ENCODE measurements at regions not wholly inside any gene's neighbourhood (a gene's known extent, or its start where the extent isn't known, plus 50 kb on each side); places are given as distances from the start of the nearest gene placed in this dataset.
A peak's percentile ranks its signal among the peaks of the same experiment; 100 is the strongest.

DNA sequence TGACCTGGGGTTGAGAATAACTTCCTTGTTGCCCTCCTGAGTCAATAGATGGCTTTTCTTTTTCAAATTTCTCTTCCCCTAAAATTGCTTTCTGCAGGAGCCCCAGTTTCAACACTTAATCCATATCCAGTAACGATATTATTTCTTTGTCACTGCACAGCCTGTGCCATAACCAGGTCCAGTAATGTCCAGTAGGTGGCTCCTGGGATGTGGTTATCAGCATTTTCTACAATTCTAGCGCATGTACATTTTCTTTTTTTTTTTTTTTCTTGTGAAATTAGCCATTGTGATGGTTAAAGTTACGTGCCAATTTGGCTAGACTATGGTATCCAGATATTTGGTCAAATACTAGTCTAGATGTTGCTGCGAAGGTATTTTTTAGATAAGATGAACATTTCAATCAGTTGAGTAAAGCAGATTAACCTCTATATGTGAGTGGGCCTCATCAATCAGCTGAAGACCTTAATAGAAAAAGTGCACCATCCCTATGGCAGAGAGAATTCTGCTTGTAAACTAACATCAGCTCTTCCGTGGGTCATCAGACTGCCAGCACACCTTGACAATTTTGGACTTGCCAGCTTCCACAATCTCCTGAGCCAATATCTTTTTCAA, 72.9 kb upstream of the SCG2 start:
- no peak overlapping the region for H3K27ac Mint-ChIP-seq

More for the DNA sequence above, 72.9 kb upstream of the SCG2 start:
- H3K79me1 ChIP-seq (ENCODE audit: insufficient read depth, low read depth, low read length, poor library complexity, severe bottlenecking) = no peaks in the 10 kb centered on the region
- no peak overlapping the region for H2BK5ac ChIP-seq (ENCODE audit: insufficient read length, low read length)
- no CpG with 5 or more reads among the region's 5 CpGs for WGBS (ENCODE audit: extremely low coverage, insufficient read length, low lambda C conversion rate)
- no peak overlapping the region for H2BK20ac ChIP-seq (ENCODE audit: low read depth, low read length, poor library complexity, severe bottlenecking)
- no peak overlapping the region for H2AK5ac ChIP-seq (ENCODE audit: insufficient read length, low read length)
- H3T11ph ChIP-seq (ENCODE audit: low read length) = no peak overlapping the region
- H4K20me1 ChIP-seq (ENCODE audit: control insufficient read depth, insufficient read depth, insufficient read length) = no peaks in the 10 kb centered on the region
- H3K9me3 ChIP-seq (ENCODE audit: control insufficient read depth, low read depth, low read length) = no peaks in the 10 kb centered on the region
- H2AFZ ChIP-seq (ENCODE audit: low read length) = no peak overlapping the region
- Mint-ChIP-seq H3K27me3 (ENCODE audit: low read depth) (no peaks in the 10 kb centered on the region; the same call in none of the 2 replicates), H3K9me3 (no peaks in the 10 kb centered on the region; a peak in 1 of 5 replicates), H3K4me1 (no peaks in the 10 kb centered on the region), H3K36me3 (ENCODE audit: insufficient read depth in 1 of 3, low read depth in 3 of 3) (no peaks in the 10 kb centered on the region; a peak in 1 of 7 replicates), H3K4me3 (no peak overlapping the region)
- H3K56ac ChIP-seq (ENCODE audit: insufficient read length, low read depth, low read length) = no peak overlapping the region
- no peak overlapping the region for H3K18ac ChIP-seq (ENCODE audit: insufficient read length, low read depth, low read length)
- no peak overlapping the region for H3K14ac ChIP-seq (ENCODE audit: insufficient read depth, low read length)
- no peak overlapping the region for H3K4ac ChIP-seq (ENCODE audit: low read depth, low read length)
- no peaks in the 10 kb centered on the region for H3K23me2 ChIP-seq (ENCODE audit: insufficient read length, low read depth, low read length, poor library complexity, severe bottlenecking)
- H3K79me2 ChIP-seq (ENCODE audit: insufficient read depth, low read length) = no peaks in the 10 kb centered on the region
- H3K27me3 ChIP-seq (ENCODE audit: insufficient read depth, low read length) = no peaks in the 10 kb centered on the region
- H3K4me2 ChIP-seq (ENCODE audit: insufficient read depth, insufficient read length, low read length) = no peak overlapping the region
- no peak overlapping the region for H4K91ac ChIP-seq (ENCODE audit: insufficient read length, low read depth, low read length)
- DNase-seq = no peak
- H3K27ac ChIP-seq (ENCODE audit: insufficient read length, low read depth, low read length) = no peak overlapping the region
- no peak overlapping the region for H2BK120ac ChIP-seq (ENCODE audit: low read depth, low read length, poor library complexity, severe bottlenecking)
- no peak overlapping the region for H2BK15ac ChIP-seq (ENCODE audit: low read depth, low read length)
- no peak overlapping the region for H2BK12ac ChIP-seq (ENCODE audit: insufficient read length, low read depth, low read length)
- H3K23ac ChIP-seq (ENCODE audit: insufficient read length, low read depth, low read length) = no peak overlapping the region
- TF ChIP-seq, protein P1, sequence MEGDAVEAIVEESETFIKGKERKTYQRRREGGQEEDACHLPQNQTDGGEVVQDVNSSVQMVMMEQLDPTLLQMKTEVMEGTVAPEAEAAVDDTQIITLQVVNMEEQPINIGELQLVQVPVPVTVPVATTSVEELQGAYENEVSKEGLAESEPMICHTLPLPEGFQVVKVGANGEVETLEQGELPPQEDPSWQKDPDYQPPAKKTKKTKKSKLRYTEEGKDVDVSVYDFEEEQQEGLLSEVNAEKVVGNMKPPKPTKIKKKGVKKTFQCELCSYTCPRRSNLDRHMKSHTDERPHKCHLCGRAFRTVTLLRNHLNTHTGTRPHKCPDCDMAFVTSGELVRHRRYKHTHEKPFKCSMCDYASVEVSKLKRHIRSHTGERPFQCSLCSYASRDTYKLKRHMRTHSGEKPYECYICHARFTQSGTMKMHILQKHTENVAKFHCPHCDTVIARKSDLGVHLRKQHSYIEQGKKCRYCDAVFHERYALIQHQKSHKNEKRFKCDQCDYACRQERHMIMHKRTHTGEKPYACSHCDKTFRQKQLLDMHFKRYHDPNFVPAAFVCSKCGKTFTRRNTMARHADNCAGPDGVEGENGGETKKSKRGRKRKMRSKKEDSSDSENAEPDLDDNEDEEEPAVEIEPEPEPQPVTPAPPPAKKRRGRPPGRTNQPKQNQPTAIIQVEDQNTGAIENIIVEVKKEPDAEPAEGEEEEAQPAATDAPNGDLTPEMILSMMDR (conservative IDR thresholded peaks at IDR 0.05) = peak; percentile 47; the same call in 1 of the 3 replicates
- H4K5ac ChIP-seq (ENCODE audit: insufficient read length, low read depth, low read length) = no peak overlapping the region
- H3K9ac ChIP-seq (ENCODE audit: extremely low read depth, insufficient read length, low read length) = no peak overlapping the region
- H4K8ac ChIP-seq (replicated peaks; ENCODE audit: insufficient read length, low read depth, low read length) = no peak overlapping the region
- no peaks in the 10 kb centered on the region for H3K4me1 ChIP-seq (ENCODE audit: insufficient read depth, low read length)

All from H9 (cell line).